IMR-90 (cell line): ENCODE measurements at regions not wholly inside any gene's neighbourhood (a gene's known extent, or its start where the extent isn't known, plus 50 kb on each side); places are given as distances from the start of the nearest gene placed in this dataset.

Experiments used
- ATAC-seq: fragments of 200-7000 bp; cut with Tn5 transposase; 2 replicates; pipeline ENCODE4 v1.9.1; 2020; ENCODE audit warnings: low read depth, mild to moderate bottlenecking, moderate library complexity
- BruUV-seq: library from RNA; stranded (reverse); fragments of 400-500 nt; replicated peaks from 2 replicates; lab custom pipeline; 2021; lab: Mats Ljungman, UMichigan
- CTCF ChIA-PET: fragments of 300-600 bp; formaldehyde crosslinking; extraction: SDS; loops from one replicate; lab custom pipeline; 2021; ENCODE audit warnings: antibody characterized with exemption; lab: Yijun Ruan, JAX
- POLR2A ChIA-PET: fragments of 300-600 bp; sonication (Branson Sonifier 250); formaldehyde crosslinking; loops from one replicate; lab custom pipeline; 2022; ENCODE audit warnings: antibody characterized with exemption; ENCODE audit not compliant: unreplicated experiment; lab: Charles Lee
- DNase-seq: peaks from one replicate; pipeline ENCODE4 v3.0.0; 2013
- H2AFZ ChIP-seq: replicated peaks from 2 replicates; pipeline ENCODE3; 2013; ENCODE audit warnings: low read length, mild to moderate bottlenecking; ENCODE audit not compliant: poor library complexity
- H2AK5ac ChIP-seq: 2 replicates; pipeline ENCODE4 v1.6.1; 2013; ENCODE audit warnings: low read depth, low read length, inconsistent platforms
- H2AK9ac ChIP-seq: replicated peaks from 2 replicates; pipeline ENCODE3; 2013; ENCODE audit warnings: mild to moderate bottlenecking, low read depth, low read length, moderate library complexity; ENCODE audit not compliant: poor library complexity
- H2BK120ac ChIP-seq: 2 replicates; pipeline ENCODE4 v1.6.1; 2013; ENCODE audit warnings: low read depth, low read length, inconsistent platforms
- H2BK15ac ChIP-seq: 3 replicates; pipeline ENCODE4 v1.6.1; 2013; ENCODE audit warnings: low read depth, low read length, inconsistent platforms
- H2BK20ac ChIP-seq: 2 replicates; pipeline ENCODE4 v1.6.1; 2013; ENCODE audit warnings: low read depth, mild to moderate bottlenecking, inconsistent platforms, low read length, moderate library complexity
- H2BK5ac ChIP-seq: 2 replicates; pipeline ENCODE4 v1.6.1; 2013; ENCODE audit warnings: mild to moderate bottlenecking, low read depth, low read length, inconsistent platforms; ENCODE audit not compliant: poor library complexity, severe bottlenecking
- H3K14ac ChIP-seq: replicated peaks from 2 replicates; pipeline ENCODE4 v1.6.1; 2013; ENCODE audit warnings: low read depth, low read length, inconsistent platforms
- H3K18ac ChIP-seq: 2 replicates; pipeline ENCODE4 v1.6.1; 2013; ENCODE audit warnings: low read depth, low read length, control low read depth
- H3K23ac ChIP-seq: 2 replicates; pipeline ENCODE4 v1.6.1; 2013; ENCODE audit warnings: low read depth, low read length, inconsistent platforms
- H3K27ac ChIP-seq: 2 replicates; pipeline ENCODE4 v1.5.1; 2013; ENCODE audit warnings: mild to moderate bottlenecking, control low read depth, low read length; ENCODE audit not compliant: insufficient read depth
- H3K27me3 ChIP-seq: 2 replicates; pipeline ENCODE4 v1.6.1; 2013; ENCODE audit warnings: low read length; ENCODE audit not compliant: control insufficient read depth, insufficient read depth
- H3K36me3 ChIP-seq: 2 replicates; pipeline ENCODE4 v1.6.1; 2013; ENCODE audit warnings: low read length, mixed read lengths; ENCODE audit not compliant: control insufficient read depth, insufficient read depth
- H3K4ac ChIP-seq: 2 replicates; pipeline ENCODE4 v1.6.1; 2013; ENCODE audit warnings: low read depth, low read length, inconsistent platforms
- H3K4me1 ChIP-seq: 2 replicates; pipeline ENCODE4 v1.6.1; 2013; ENCODE audit warnings: low read length, mixed read lengths; ENCODE audit not compliant: control insufficient read depth, insufficient read depth
- H3K4me2 ChIP-seq: 2 replicates; pipeline ENCODE4 v1.6.1; 2013; ENCODE audit warnings: low read depth, mild to moderate bottlenecking, control low read depth, low read length, moderate library complexity
- H3K4me3 ChIP-seq: 2 replicates; pipeline ENCODE4 v1.5.1; 2013; ENCODE audit warnings: low read depth, mild to moderate bottlenecking, control low read depth, low read length, moderate library complexity; ENCODE audit not compliant: insufficient read depth
- H3K56ac ChIP-seq: 2 replicates; pipeline ENCODE4 v1.6.1; 2013; ENCODE audit warnings: low read length, inconsistent platforms; ENCODE audit not compliant: insufficient read depth; ENCODE audit errors: extremely low read depth
- H3K79me1 ChIP-seq, 2 experiments: 2 replicates each; pipeline ENCODE4 v1.6.1; 2013; ENCODE audit warnings: low read length in 2 of 2, inconsistent platforms in 1 of 2, low read depth in 1 of 2
- H3K9ac ChIP-seq: 2 replicates; pipeline ENCODE4 v1.6.1; 2013; ENCODE audit warnings: low read depth, low read length, control low read depth
- H3K9me1 ChIP-seq: 2 replicates; pipeline ENCODE4 v1.6.1; 2013; ENCODE audit warnings: low read length, inconsistent platforms; ENCODE audit not compliant: insufficient read depth
- H3K9me3 ChIP-seq: 2 replicates; pipeline ENCODE4 v1.6.1; 2013; ENCODE audit warnings: low read length; ENCODE audit not compliant: control insufficient read depth, insufficient read depth
- H4K20me1 ChIP-seq: 2 replicates; pipeline ENCODE4 v1.6.1; 2013; ENCODE audit warnings: low read length, inconsistent platforms; ENCODE audit not compliant: insufficient read depth
- H4K5ac ChIP-seq: 2 replicates; pipeline ENCODE4 v1.6.1; 2013; ENCODE audit warnings: mild to moderate bottlenecking, low read depth, low read length, control low read depth
- H4K8ac ChIP-seq, 2 experiments: 2 replicates each; pipeline ENCODE4 v1.6.1; 2013; ENCODE audit warnings: low read depth in 2 of 2, low read length in 2 of 2, control low read depth in 1 of 2, inconsistent platforms in 1 of 2
- H4K91ac ChIP-seq: 2 replicates; pipeline ENCODE4 v1.6.1; 2013; ENCODE audit warnings: low read depth, low read length, inconsistent platforms; ENCODE audit not compliant: insufficient read depth
- BHLHE40 ChIP-seq: fragments of 150-350 bp; IDR thresholded peaks from 2 replicates; pipeline ENCODE4 v1.6.1; 2016; ENCODE audit warnings: mild to moderate bottlenecking, low read depth, low read length
- FOS ChIP-seq: fragments of 150-350 bp; IDR thresholded peaks from 2 replicates; pipeline ENCODE4 v1.6.1; 2016; ENCODE audit warnings: low read depth, low read length
- WGBS, 2 experiments: methylation state at CpG; one replicate each; pipeline versions ENCODE4 v1.1.5 to v1.1.7; 2013; ENCODE audit warnings: missing lambda C conversion rate in 2 of 2; ENCODE audit not compliant: insufficient read length in 1 of 2; ENCODE audit errors: extremely low coverage in 2 of 2; 5-methylcytosine and 5-hydroxymethylcytosine counted together
- dilution Hi-C: fragments of 300-500 bp; cut with HindIII; formaldehyde crosslinking; loops from one replicate; pipeline ENCODE4 v1.14.3; 2018; ENCODE audit warnings: low sequenced_read_pairs; ENCODE audit not compliant: unreplicated experiment
- in situ Hi-C: fragments of 300-500 bp; cut with MboI; formaldehyde crosslinking; loops from 3 replicates; pipeline ENCODE4 v1.14.3; 2019; ENCODE audit warnings: low sequenced_read_pairs, inconsistent platforms, mixed read lengths
- intact Hi-C: fragments of 100-400 bp; cut with micrococcal nuclease; formaldehyde crosslinking; loops from 2 replicates; pipeline ENCODE4 v1.10.0; 2022
- TF ChIP-seq, protein P1 (sequence below): fragments of 150-350 bp; IDR thresholded peaks from 2 replicates; pipeline ENCODE4 v1.6.1; 2017; ENCODE audit warnings: mild to moderate bottlenecking, antibody characterized with exemption, low read length, low read depth
- TF ChIP-seq, protein P2 (sequence below): fragments of 150-350 bp; IDR thresholded peaks from 2 replicates; pipeline ENCODE4 v1.6.1; 2016; ENCODE audit warnings: low read depth, mild to moderate bottlenecking, low read length, moderate library complexity, borderline replicate concordance

DNA sequence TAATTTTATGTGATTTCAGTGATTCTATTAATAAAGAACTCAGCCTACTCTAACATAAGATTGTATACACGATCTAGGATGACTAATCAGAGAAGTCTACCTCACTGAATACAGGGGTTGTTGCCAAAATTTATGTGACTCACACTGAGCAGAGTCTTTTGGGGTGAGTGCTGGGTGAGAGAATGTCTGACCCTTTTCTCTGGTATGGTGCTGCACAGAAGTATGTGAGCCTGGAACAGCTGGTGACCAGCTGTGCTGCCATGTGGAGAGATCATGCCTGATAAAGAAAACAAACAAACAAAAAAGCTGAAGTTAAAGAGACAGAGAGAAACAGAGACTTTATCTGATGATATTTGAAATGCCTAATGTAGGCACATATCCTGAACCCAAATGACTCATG lies 618.1 kb upstream of the GRIA3 start:
- Histone ChIP-seq H4K91ac (no peak overlapping the region), H3K14ac (no peak overlapping the region), H2AK9ac (no peak overlapping the region), H3K79me1 (no peaks in the 10 kb centered on the region), H2BK120ac (no peak overlapping the region), H3K23ac (no peak overlapping the region), H3K4ac (no peak overlapping the region), H2BK5ac (no peak overlapping the region), H3K27me3 (no peaks in the 10 kb centered on the region), H4K8ac (no peak overlapping the region), H3K18ac (no peak overlapping the region), H3K4me3 (no peak overlapping the region), H2AK5ac (no peak overlapping the region), H4K20me1 (no peaks in the 10 kb centered on the region), H3K27ac (no peak overlapping the region), H3K9me3 (no peaks in the 10 kb centered on the region), H3K4me1 (no peaks in the 10 kb centered on the region), H4K5ac (no peak overlapping the region), H3K9me1 (no peaks in the 10 kb centered on the region), H2AFZ (no peak overlapping the region), H2BK20ac (no peak overlapping the region), H3K56ac (no peak overlapping the region), H3K4me2 (no peak overlapping the region), H3K36me3 (no peaks in the 10 kb centered on the region), H2BK15ac (no peak overlapping the region), H3K9ac (no peak overlapping the region)
- ChIA-PET CTCF (no interaction called here), POLR2A (no interaction called here)
- in situ Hi-C loops, result no loop called here
- dilution Hi-C loops, result no loop called here
- ATAC-seq, result peak; percentile 29; the same call in 1 of the 2 replicates
- intact Hi-C loops, result no loop called here
- TF ChIP-seq BHLHE40 (peak; percentile 67), FOS (peak; percentile 79)
- TF ChIP-seq, protein P1, sequence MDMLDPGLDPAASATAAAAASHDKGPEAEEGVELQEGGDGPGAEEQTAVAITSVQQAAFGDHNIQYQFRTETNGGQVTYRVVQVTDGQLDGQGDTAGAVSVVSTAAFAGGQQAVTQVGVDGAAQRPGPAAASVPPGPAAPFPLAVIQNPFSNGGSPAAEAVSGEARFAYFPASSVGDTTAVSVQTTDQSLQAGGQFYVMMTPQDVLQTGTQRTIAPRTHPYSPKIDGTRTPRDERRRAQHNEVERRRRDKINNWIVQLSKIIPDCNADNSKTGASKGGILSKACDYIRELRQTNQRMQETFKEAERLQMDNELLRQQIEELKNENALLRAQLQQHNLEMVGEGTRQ, result no peak
- TF ChIP-seq, protein P2, sequence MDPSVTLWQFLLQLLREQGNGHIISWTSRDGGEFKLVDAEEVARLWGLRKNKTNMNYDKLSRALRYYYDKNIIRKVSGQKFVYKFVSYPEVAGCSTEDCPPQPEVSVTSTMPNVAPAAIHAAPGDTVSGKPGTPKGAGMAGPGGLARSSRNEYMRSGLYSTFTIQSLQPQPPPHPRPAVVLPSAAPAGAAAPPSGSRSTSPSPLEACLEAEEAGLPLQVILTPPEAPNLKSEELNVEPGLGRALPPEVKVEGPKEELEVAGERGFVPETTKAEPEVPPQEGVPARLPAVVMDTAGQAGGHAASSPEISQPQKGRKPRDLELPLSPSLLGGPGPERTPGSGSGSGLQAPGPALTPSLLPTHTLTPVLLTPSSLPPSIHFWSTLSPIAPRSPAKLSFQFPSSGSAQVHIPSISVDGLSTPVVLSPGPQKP, result no peak
- no TSS peak for BruUV-seq
- WGBS, 2 experiments, result no CpG with 5 or more reads among the region's 1 CpG
- peak; percentile 90 for DNase-seq
